ENCODE measurements at regions not wholly inside any gene's neighbourhood (a gene's known extent, or its start where the extent isn't known, plus 50 kb on each side); places are given as distances from the start of the nearest gene placed in this dataset.

DNA sequence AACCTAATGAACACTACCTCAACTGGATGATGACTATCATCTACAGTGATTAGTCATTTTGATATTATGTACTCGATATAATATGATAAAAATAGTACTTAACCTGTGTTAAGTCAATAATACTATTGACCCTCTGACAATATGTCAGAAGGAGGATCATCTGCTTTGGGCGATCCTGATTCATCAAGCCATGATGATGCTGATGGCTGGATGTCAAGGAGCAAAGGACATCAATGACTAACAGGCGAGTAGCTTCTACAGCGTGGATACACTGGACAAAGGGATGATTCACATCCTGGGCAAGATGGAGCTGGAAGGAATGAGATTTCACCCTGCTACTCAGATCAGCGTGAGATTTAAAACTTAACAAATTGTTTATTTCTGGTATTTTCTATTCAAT lies 94.4 kb upstream of the SKAP2 start:
- TF ChIP-seq CTCF (IDR thresholded peaks at IDR 0.05 in 4 of 5, conservative IDR thresholded peaks at IDR 0.05 in 1 of 5) (no peak), POLR2A (IDR thresholded peaks at IDR 0.05) (no peak)
